GM19452 (cell line): ENCODE measurements at regions not wholly inside any gene's neighbourhood (a gene's known extent, or its start where the extent isn't known, plus 50 kb on each side); places are given as distances from the start of the nearest gene placed in this dataset.
"Not testable (repeated sequence)": the region's sequence is repeated elsewhere in the genome, so short reads cannot be mapped to it uniquely, and the experiment has no call there.

ENCODE experiments used
- ATAC-seq: cut with Tn5 transposase; IDR thresholded peaks from one replicate; pipeline ENCODE4 v1.9.1; 2021; ENCODE audit not compliant: unreplicated experiment

GRCh38 chr9:74133921-74134320 is 363.2 kb upstream of the RORB start:
- no peak for ATAC-seq

GRCh38 chr9:74138182-74138581 is 359.0 kb upstream of the RORB start:
- no peak for ATAC-seq

- ATAC-seq: no peak
These were observed 357.0 kb upstream of the RORB start for GRCh38 chr9:74140141-74140540.

GRCh38 chr9:74147906-74148305 is 349.2 kb upstream of the RORB start:
- ATAC-seq: no peak

- ATAC-seq: peak; percentile 99
These were observed 324.3 kb upstream of the RORB start for GRCh38 chr9:74172874-74173273.

GRCh38 chr9:74173284-74173683 is 323.9 kb upstream of the RORB start:
- ATAC-seq: peak; percentile 34

- ATAC-seq: not testable (repeated sequence)
These were observed 299.4 kb upstream of the RORB start for GRCh38 chr9:74197771-74198170.

- ATAC-seq: no peak
These were observed 292.1 kb upstream of the RORB start for GRCh38 chr9:74205056-74205455.

- ATAC-seq: no peak
These were observed 278.6 kb upstream of the RORB start for GRCh38 chr9:74218385-74219063.

- no peak for ATAC-seq
These were observed 276.8 kb upstream of the RORB start for GRCh38 chr9:74220327-74220726.

- no peak for ATAC-seq
These were observed 260.3 kb upstream of the RORB start for GRCh38 chr9:74236857-74237256.

GRCh38 chr9:74245866-74246497 is 251.2 kb upstream of the RORB start:
- no peak for ATAC-seq

- no peak for ATAC-seq
These were observed 241.6 kb upstream of the RORB start for GRCh38 chr9:74255489-74255984.

- ATAC-seq: no peak
These were observed 221.1 kb upstream of the RORB start for GRCh38 chr9:74275872-74276508.

GRCh38 chr9:74277532-74277931 is 219.6 kb upstream of the RORB start:
- ATAC-seq: peak; percentile 87

GRCh38 chr9:74281674-74282073 is 215.5 kb upstream of the RORB start:
- no peak for ATAC-seq

- ATAC-seq: no peak
These were observed 214.4 kb upstream of the RORB start for GRCh38 chr9:74282526-74283253.

GRCh38 chr9:74284581-74285450 is 212.3 kb upstream of the RORB start:
- no peak for ATAC-seq

- no peak for ATAC-seq
These were observed 203.7 kb upstream of the RORB start for GRCh38 chr9:74293479-74293878.

GRCh38 chr9:74303945-74304344 is 193.2 kb upstream of the RORB start:
- no peak for ATAC-seq

- ATAC-seq: no peak
These were observed 192.5 kb upstream of the RORB start for GRCh38 chr9:74304598-74304997.
